CD4-positive, CD25-positive, alpha-beta regulatory T cell (primary cell): ENCODE measurements at regions not wholly inside any gene's neighbourhood (a gene's known extent, or its start where the extent isn't known, plus 50 kb on each side); places are given as distances from the start of the nearest gene placed in this dataset.

Experiments used
- ATAC-seq, 2 donors: fragments of 150-1000 bp; cut with Tn5 transposase; one replicate each; pipeline ENCODE4 v1.10.0; 2021; ENCODE audit warnings: low read depth in 2 of 2, moderate number of reproducible peaks in 2 of 2, moderate library complexity in 1 of 2
- DNase-seq, 3 donors: peaks; one replicate each; pipeline versions ENCODE4 v3.0.0 to v3.0.0-alpha.2; 2012 to 2022; ENCODE audit warnings: mixed read lengths in 1 of 3
- H3K27ac ChIP-seq: one replicate; pipeline ENCODE4 v1.7.0; 2013; ENCODE audit warnings: mild to moderate bottlenecking, low read length; ENCODE audit not compliant: insufficient read depth, poor library complexity, severe bottlenecking
- H3K27me3 ChIP-seq: one replicate; pipeline ENCODE4 v1.7.0; 2013; ENCODE audit warnings: low read length; ENCODE audit not compliant: control insufficient read depth, insufficient read depth
- H3K36me3 ChIP-seq: one replicate; pipeline ENCODE4 v1.7.0; 2013; ENCODE audit warnings: mild to moderate bottlenecking, low read length, moderate library complexity; ENCODE audit not compliant: control insufficient read depth, insufficient read depth
- H3K4me1 ChIP-seq: 2 replicates; pipeline ENCODE4 v1.7.0; 2013; ENCODE audit warnings: mild to moderate bottlenecking, low read length; ENCODE audit not compliant: insufficient read depth, control insufficient read depth, poor library complexity, severe bottlenecking
- H3K4me3 ChIP-seq: one replicate; pipeline ENCODE4 v1.7.0; 2013; ENCODE audit warnings: low read depth, mild to moderate bottlenecking, low read length, moderate library complexity
- H3K9me3 ChIP-seq, 2 experiments: 1 replicate in 1 of 2; 2 replicates in 1 of 2; pipeline ENCODE4 v1.7.0; 2013; ENCODE audit warnings: low read length in 2 of 2, mild to moderate bottlenecking in 1 of 2, moderate library complexity in 1 of 2; ENCODE audit not compliant: control insufficient read depth in 2 of 2
- H3K27ac Mint-ChIP-seq, 3 donors: one replicate each; pipeline ENCODE4 v1.8.0; 2020 to 2022; ENCODE audit warnings: mild to moderate bottlenecking in 3 of 3, mixed read lengths in 3 of 3, moderate library complexity in 2 of 3
- H3K27me3 Mint-ChIP-seq: one replicate; pipeline ENCODE4 v1.8.0; 2022; ENCODE audit warnings: mild to moderate bottlenecking, mixed read lengths
- H3K36me3 Mint-ChIP-seq: one replicate; pipeline ENCODE4 v1.8.0; 2020; ENCODE audit warnings: mixed read lengths
- H3K4me1 Mint-ChIP-seq, 4 donors: one replicate each; pipeline ENCODE4 v1.8.0; 2020 to 2022; ENCODE audit warnings: mixed read lengths in 4 of 4, mild to moderate bottlenecking in 1 of 4
- H3K4me3 Mint-ChIP-seq, 4 donors: one replicate each; pipeline ENCODE4 v1.8.0; 2020 to 2022; ENCODE audit warnings: mild to moderate bottlenecking in 4 of 4, mixed read lengths in 4 of 4, moderate library complexity in 3 of 4
- H3K9me3 Mint-ChIP-seq, 7 donors: one replicate each; pipeline ENCODE4 v1.8.0; 2020 to 2022; ENCODE audit warnings: mixed read lengths in 7 of 7, mild to moderate bottlenecking in 3 of 7, moderate library complexity in 2 of 7

DNA sequence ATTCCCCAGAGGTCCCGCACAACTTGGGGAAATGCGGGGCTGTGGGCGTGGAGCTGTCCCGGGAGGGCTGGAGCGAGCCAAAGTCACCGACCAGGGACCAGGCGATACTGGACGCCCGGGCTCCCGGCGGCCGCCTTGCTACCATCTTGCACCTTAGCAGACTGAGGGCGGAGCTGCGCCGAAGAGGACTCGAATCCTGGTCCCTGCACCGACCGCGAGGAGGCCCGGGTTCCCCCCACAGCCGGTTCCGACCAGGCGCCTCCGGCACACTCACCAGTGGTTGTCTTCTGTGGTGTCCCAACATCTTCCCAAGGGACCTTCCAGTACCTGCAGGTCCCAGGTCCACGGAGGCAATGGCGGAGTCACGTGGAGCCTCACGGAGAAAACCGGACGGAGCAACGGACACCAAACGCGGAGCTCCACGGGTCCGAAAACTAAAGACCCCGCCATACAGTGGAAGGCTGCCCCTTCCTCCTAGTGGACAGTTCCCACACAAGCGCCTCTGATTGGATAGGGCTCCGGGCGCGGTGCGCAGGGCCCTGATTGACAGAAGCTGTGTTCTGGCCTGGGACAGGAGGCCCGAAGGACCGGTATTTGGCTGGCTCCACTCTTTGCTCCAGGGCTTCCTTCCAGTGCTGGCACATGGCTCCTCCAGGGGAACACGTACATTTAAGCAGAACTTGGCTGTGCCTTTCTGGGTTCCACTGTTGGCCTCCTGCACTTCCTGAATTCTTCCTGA is 124.6 kb upstream of the ZNF479 start:
- Histone ChIP-seq H3K9me3 (peaks cover 8 to 24% of the 10 kb centered on the region in 2 experiments), H3K27me3 (no peaks in the 10 kb centered on the region)
- no peak for ATAC-seq

DNA sequence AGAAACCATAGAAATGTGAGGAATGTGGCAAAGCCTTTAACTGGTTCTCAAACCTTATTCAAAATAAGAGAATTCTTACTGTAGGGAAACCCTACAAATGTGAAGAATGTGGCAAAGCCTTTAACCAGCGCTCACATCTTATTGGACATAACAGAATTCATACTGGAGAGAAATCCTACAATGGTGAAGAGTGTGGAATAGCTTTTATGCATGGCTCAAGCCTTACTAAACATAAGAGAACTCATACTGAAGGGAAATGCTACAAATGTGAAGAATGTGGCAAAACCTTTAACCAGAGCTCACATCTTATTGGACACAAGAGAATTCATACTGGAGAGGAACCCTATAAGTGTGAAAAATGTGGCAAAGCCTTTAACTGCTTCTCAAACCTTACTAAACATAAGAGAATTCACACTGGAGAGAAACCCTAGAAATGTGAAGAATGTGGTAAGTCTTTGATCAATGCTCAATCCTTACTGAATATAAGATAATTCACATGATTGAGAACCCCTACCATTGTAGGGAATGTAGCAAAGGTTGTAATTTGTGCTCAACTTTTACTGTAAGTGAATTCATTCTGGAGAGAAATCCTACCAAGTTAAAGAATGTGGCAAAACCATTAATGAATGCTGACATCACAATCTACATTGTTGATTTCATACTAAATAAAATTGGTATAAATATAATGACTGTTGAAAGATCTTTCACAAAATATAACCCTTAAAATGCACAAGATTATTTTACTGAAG is 142.5 kb upstream of the ZNF479 start:
- no peaks in the 10 kb centered on the region for H3K4me1 Mint-ChIP-seq
- Histone ChIP-seq H3K4me3 (no peak overlapping the region), H3K27me3 (no peaks in the 10 kb centered on the region), H3K27ac (no peak overlapping the region), H3K36me3 (no peaks in the 10 kb centered on the region), H3K4me1 (no peaks in the 10 kb centered on the region), H3K9me3 (peaks cover 51 to 85% of the 10 kb centered on the region in 2 experiments)
- H3K36me3 Mint-ChIP-seq, result no peaks in the 10 kb centered on the region
- no peak overlapping the region for H3K27ac Mint-ChIP-seq
- DNase-seq (no peak), ATAC-seq (no peak)
- peaks cover 0 to 65% (median 22%) of the 10 kb centered on the region in 7 donors for H3K9me3 Mint-ChIP-seq
- no peak overlapping the region for H3K4me3 Mint-ChIP-seq
- H3K27me3 Mint-ChIP-seq, result no peaks in the 10 kb centered on the region

More for the DNA sequence above, 124.6 kb upstream of the ZNF479 start:
- no peaks in the 10 kb centered on the region for H3K36me3 Mint-ChIP-seq
- H3K27me3 Mint-ChIP-seq, result no peaks in the 10 kb centered on the region
- H3K27ac Mint-ChIP-seq, result no peak overlapping the region
- no peaks in the 10 kb centered on the region for H3K4me1 ChIP-seq
- no peak overlapping the region for H3K4me3 Mint-ChIP-seq
- no peak for DNase-seq
- H3K4me3 ChIP-seq, result no peak overlapping the region
- no peaks in the 10 kb centered on the region for H3K4me1 Mint-ChIP-seq
- no peaks in the 10 kb centered on the region for H3K36me3 ChIP-seq
- no peak overlapping the region for H3K27ac ChIP-seq
- H3K9me3 Mint-ChIP-seq, result peaks cover 0 to 39% (median 5%) of the 10 kb centered on the region in 7 donors

DNA sequence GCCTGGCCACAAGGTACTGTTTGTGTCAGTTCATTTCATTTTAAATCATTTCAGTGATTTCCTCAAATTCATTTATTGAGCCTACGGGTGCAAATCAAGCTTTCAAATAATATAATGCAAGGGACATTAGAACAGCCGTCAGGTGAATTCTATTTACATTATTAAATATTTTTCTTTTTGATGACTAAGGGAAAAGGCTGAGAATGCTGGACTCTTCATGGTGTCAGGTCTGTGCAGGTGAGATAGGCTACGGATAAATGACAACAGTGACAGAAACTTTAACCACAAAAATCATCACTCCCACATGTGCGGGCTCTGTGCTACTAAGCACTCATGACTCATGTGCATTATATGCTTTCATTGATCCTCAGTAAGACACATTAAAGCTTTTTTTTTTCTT is 149.2 kb upstream of the ZNF716 start:
- Histone ChIP-seq H3K4me3 (no peak overlapping the region), H3K4me1 (no peaks in the 10 kb centered on the region), H3K9me3 (peaks cover 5 to 35% of the 10 kb centered on the region in 2 experiments), H3K27me3 (no peaks in the 10 kb centered on the region), H3K27ac (no peak overlapping the region), H3K36me3 (no peaks in the 10 kb centered on the region)
- H3K36me3 Mint-ChIP-seq, result no peaks in the 10 kb centered on the region
- peaks cover 1 to 29% (median 7%) of the 10 kb centered on the region in 7 donors for H3K9me3 Mint-ChIP-seq
- no peak overlapping the region for H3K4me3 Mint-ChIP-seq
- no peaks in the 10 kb centered on the region for H3K4me1 Mint-ChIP-seq
- no peak for ATAC-seq
- H3K27ac Mint-ChIP-seq, result no peak overlapping the region
- peaks cover 4% of the 10 kb centered on the region for H3K27me3 Mint-ChIP-seq
- DNase-seq, result no peak

DNA sequence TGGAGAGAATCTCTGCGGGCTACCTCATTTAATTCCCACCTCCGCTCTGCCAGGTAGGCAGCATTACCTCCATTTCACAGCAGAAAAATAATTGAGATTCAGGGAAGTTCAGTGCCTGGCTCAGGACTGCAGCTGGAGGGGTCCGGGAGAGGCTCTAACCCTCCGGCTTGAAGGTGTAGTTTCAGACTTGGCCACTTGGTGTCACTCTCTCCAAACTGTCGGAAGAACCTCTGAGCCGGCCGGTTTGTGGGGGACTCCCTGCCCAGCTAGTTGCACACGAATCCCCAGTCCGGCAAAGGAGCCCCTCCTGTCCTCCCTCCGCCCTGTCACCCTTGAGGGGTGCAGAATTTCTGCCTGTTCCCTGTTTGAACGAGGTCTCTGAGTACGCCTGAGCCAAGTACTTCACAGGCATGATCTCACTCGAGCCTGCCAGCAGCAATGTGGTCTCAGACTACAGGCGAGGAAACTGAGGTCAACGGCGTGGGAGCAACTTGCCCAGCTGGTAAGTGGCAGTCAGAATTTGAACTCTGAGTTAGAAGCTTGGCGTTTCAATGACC is 144.7 kb upstream of the ZNF716 start:
- Mint-ChIP-seq H3K27me3 (no peaks in the 10 kb centered on the region), H3K27ac (no peak overlapping the region), H3K4me3 (no peak overlapping the region), H3K4me1 (no peaks in the 10 kb centered on the region), H3K36me3 (no peaks in the 10 kb centered on the region), H3K9me3 (peaks cover 0 to 41% (median 12%) of the 10 kb centered on the region in 7 donors)
- H3K4me3 ChIP-seq, result no peak overlapping the region
- H3K36me3 ChIP-seq, result no peaks in the 10 kb centered on the region
- ATAC-seq (no peak), DNase-seq (no peak)
- H3K27ac ChIP-seq, result no peak overlapping the region
- peaks cover 5 to 39% of the 10 kb centered on the region in 2 experiments for H3K9me3 ChIP-seq
- no peaks in the 10 kb centered on the region for H3K4me1 ChIP-seq
- no peaks in the 10 kb centered on the region for H3K27me3 ChIP-seq

DNA sequence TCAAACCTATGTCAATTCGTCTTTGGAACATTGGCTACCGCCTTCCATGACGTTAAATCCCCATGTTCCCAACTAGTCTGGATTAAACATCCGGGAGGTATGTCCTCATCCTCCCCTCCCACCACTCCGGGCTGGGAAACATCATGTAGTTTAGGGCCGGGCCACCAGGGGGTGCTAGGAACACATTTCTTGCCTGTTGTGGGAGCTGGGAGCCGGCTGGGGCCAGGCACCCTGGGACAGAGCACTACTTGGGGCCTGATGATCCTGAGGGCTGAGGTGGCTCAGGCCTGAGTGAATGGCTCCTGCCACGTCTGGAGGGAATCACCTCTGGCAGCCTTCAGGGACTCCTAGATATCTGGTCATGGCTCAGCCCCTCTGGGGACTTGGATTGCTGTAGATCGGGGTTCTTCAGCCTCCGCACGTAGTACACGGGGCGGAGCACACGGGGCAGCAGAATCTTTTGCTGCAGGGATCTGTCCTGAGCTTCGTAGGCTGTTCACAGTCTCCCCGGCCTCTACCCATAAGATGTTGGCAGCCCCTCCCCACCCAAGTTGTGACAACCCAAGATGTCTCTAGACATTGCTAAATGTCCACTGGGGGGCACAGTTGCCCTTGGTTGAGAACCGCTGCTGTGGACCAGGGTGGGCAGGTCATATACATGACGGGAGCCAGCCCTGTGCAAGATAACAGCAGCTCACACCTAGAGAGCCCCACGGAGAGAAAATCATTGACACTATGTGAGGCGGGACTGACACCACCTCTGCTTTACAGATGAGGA is 141.2 kb upstream of the ZNF716 start:
- Histone ChIP-seq H3K27ac (no peak overlapping the region), H3K4me3 (no peak overlapping the region), H3K36me3 (no peaks in the 10 kb centered on the region), H3K9me3 (peaks cover 4 to 50% of the 10 kb centered on the region in 2 experiments), H3K4me1 (no peaks in the 10 kb centered on the region), H3K27me3 (no peaks in the 10 kb centered on the region)
- H3K27me3 Mint-ChIP-seq, result no peaks in the 10 kb centered on the region
- no peak for ATAC-seq
- no peaks in the 10 kb centered on the region for H3K4me1 Mint-ChIP-seq
- no peak overlapping the region for H3K4me3 Mint-ChIP-seq
- no peak overlapping the region for H3K27ac Mint-ChIP-seq
- DNase-seq, result no peak
- H3K36me3 Mint-ChIP-seq, result no peaks in the 10 kb centered on the region
- peaks cover 0 to 46% (median 15%) of the 10 kb centered on the region in 7 donors for H3K9me3 Mint-ChIP-seq

DNA sequence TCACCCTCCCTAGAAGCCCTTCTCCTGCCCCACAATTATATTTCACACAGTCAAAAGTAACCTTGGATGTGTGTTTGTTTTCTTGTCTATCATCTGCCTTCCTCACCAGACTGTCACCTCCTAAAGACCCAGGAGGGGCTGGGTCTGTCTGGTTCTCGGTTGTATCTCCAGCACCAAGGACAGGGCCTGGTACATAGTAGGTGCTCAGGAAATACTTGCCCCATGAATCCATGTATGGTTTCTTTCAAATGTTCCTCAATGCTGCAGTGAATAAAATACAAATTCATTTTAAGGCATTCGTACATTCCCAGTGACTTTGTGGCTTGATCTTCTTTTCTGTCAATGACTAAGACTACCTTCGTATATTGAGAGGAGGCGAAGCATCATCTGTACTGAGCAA is 122.9 kb upstream of the ZNF716 start:
- Mint-ChIP-seq H3K27me3 (no peaks in the 10 kb centered on the region), H3K4me1 (peaks cover 0 to 4% (median 0%) of the 10 kb centered on the region in 4 donors), H3K4me3 (no peak overlapping the region), H3K27ac (no peak overlapping the region), H3K36me3 (no peaks in the 10 kb centered on the region), H3K9me3 (peaks cover 3 to 58% (median 22%) of the 10 kb centered on the region in 7 donors)
- Histone ChIP-seq H3K36me3 (no peaks in the 10 kb centered on the region), H3K4me1 (no peaks in the 10 kb centered on the region), H3K4me3 (no peak overlapping the region), H3K9me3 (peaks cover 4 to 41% of the 10 kb centered on the region in 2 experiments), H3K27me3 (no peaks in the 10 kb centered on the region), H3K27ac (no peak overlapping the region)
- no peak for DNase-seq
- ATAC-seq, result no peak

DNA sequence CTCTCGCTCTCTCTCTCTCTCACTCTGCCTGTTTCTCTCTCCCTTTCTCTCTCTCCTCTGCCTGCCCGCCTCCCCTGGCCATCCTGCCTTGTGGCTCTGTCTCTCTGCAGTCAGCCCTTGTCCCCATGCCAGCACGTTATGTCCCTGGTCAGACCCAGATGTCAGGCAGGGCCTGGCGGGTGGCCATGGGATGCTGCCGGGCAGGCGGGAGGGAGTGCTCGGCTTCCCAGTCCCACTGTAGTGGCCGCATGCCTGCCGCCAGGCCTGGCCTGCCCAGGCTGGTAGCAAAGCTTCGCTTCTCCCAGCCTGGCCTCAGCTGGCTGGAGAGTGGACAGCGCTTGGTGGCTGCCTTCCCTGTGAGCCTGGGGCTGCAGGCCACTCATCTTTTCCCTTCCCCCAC is 121.5 kb upstream of the ZNF716 start:
- Histone ChIP-seq H3K27ac (no peak overlapping the region), H3K27me3 (no peaks in the 10 kb centered on the region), H3K4me3 (no peak overlapping the region), H3K4me1 (no peaks in the 10 kb centered on the region), H3K36me3 (no peaks in the 10 kb centered on the region), H3K9me3 (peaks cover 4 to 42% of the 10 kb centered on the region in 2 experiments)
- DNase-seq (no peak), ATAC-seq (no peak)
- no peaks in the 10 kb centered on the region for H3K27me3 Mint-ChIP-seq
- H3K9me3 Mint-ChIP-seq, result peaks cover 3 to 54% (median 21%) of the 10 kb centered on the region in 7 donors
- peaks cover 0 to 4% (median 0%) of the 10 kb centered on the region in 4 donors for H3K4me1 Mint-ChIP-seq
- H3K27ac Mint-ChIP-seq, result peak overlapping the region in 1 of 3 donors; percentile 43
- H3K36me3 Mint-ChIP-seq, result no peaks in the 10 kb centered on the region
- no peak overlapping the region for H3K4me3 Mint-ChIP-seq
